ENCODE measurements at regions not wholly inside any gene's neighbourhood (a gene's known extent, or its start where the extent isn't known, plus 50 kb on each side); places are given as distances from the start of the nearest gene placed in this dataset.

DNA sequence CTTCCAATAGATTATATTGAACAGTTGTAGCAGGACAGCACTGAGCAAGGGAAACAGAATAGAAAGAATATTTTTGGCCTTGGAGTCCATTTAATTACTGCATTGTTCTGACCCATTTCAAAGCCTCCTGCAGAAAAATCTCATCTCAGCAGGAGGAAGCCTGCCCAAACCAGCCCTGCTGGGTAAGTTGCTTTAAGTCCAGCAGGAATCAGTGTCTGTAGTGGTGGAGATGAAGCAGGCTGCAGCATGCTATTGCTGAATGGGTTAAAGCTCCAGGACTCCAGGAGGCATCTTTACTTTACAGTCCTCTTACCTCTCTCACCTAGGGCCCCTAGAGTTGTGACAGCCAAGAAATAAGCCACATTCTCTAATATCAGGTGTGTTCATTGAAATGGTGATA is 380.3 kb upstream of the THBS1 start:
- TF ChIP-seq EP300 (conservative IDR thresholded peaks at IDR 0.05; ENCODE audit: poor library complexity, severe bottlenecking) = no peak
- TF ChIP-seq, protein P1, sequence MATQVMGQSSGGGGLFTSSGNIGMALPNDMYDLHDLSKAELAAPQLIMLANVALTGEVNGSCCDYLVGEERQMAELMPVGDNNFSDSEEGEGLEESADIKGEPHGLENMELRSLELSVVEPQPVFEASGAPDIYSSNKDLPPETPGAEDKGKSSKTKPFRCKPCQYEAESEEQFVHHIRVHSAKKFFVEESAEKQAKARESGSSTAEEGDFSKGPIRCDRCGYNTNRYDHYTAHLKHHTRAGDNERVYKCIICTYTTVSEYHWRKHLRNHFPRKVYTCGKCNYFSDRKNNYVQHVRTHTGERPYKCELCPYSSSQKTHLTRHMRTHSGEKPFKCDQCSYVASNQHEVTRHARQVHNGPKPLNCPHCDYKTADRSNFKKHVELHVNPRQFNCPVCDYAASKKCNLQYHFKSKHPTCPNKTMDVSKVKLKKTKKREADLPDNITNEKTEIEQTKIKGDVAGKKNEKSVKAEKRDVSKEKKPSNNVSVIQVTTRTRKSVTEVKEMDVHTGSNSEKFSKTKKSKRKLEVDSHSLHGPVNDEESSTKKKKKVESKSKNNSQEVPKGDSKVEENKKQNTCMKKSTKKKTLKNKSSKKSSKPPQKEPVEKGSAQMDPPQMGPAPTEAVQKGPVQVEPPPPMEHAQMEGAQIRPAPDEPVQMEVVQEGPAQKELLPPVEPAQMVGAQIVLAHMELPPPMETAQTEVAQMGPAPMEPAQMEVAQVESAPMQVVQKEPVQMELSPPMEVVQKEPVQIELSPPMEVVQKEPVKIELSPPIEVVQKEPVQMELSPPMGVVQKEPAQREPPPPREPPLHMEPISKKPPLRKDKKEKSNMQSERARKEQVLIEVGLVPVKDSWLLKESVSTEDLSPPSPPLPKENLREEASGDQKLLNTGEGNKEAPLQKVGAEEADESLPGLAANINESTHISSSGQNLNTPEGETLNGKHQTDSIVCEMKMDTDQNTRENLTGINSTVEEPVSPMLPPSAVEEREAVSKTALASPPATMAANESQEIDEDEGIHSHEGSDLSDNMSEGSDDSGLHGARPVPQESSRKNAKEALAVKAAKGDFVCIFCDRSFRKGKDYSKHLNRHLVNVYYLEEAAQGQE (IDR thresholded peaks at IDR 0.05; ENCODE audit: borderline replicate concordance) = no peak
- TF ChIP-seq, protein P2, sequence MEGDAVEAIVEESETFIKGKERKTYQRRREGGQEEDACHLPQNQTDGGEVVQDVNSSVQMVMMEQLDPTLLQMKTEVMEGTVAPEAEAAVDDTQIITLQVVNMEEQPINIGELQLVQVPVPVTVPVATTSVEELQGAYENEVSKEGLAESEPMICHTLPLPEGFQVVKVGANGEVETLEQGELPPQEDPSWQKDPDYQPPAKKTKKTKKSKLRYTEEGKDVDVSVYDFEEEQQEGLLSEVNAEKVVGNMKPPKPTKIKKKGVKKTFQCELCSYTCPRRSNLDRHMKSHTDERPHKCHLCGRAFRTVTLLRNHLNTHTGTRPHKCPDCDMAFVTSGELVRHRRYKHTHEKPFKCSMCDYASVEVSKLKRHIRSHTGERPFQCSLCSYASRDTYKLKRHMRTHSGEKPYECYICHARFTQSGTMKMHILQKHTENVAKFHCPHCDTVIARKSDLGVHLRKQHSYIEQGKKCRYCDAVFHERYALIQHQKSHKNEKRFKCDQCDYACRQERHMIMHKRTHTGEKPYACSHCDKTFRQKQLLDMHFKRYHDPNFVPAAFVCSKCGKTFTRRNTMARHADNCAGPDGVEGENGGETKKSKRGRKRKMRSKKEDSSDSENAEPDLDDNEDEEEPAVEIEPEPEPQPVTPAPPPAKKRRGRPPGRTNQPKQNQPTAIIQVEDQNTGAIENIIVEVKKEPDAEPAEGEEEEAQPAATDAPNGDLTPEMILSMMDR (IDR thresholded peaks at IDR 0.05; ENCODE audit: poor library complexity, severe bottlenecking) = no peak
- TF ChIP-seq EZH2 (IDR thresholded peaks at IDR 0.05; ENCODE audit: borderline replicate concordance, insufficient read depth, low read length, poor library complexity, severe bottlenecking) = no peak
- no peak for TF ChIP-seq POLR2AphosphoS5 (IDR thresholded peaks at IDR 0.05)
- TF ChIP-seq SMC3 (conservative IDR thresholded peaks at IDR 0.05; ENCODE audit: poor library complexity) = no peak
- no peak for TF ChIP-seq RAD21 (conservative IDR thresholded peaks at IDR 0.05)
